Common myeloid progenitor, CD34-positive (primary cell): ENCODE measurements at regions not wholly inside any gene's neighbourhood (a gene's known extent, or its start where the extent isn't known, plus 50 kb on each side); places are given as distances from the start of the nearest gene placed in this dataset.
"Not testable (repeated sequence)": the region's sequence is repeated elsewhere in the genome, so short reads cannot be mapped to it uniquely, and the experiment has no call there.

Source experiments
- CTCF ChIA-PET: fragments of 350-600 bp; sonication (Branson Sonifier 250); formaldehyde crosslinking; loops from one replicate; lab custom pipeline; 2021; ENCODE audit warnings: antibody characterized with exemption; lab: Charles Lee
- POLR2A ChIA-PET: fragments of 350-600 bp; sonication (Branson Sonifier 250); formaldehyde crosslinking; loops from one replicate; lab custom pipeline; 2021; ENCODE audit warnings: antibody characterized with exemption; lab: Charles Lee
- DNase-seq, 3 donors: peaks; one replicate each; pipeline versions ENCODE4 v3.0.0 to v3.0.0-alpha.2; 2013
- H3K27ac ChIP-seq, 2 experiments: 1 replicate in 1 of 2; 2 replicates in 1 of 2; pipeline ENCODE4 v1.7.0; 2013; ENCODE audit warnings: inconsistent platforms in 2 of 2, low read length in 2 of 2, mild to moderate bottlenecking in 2 of 2, low read depth in 1 of 2, moderate library complexity in 1 of 2; ENCODE audit not compliant: severe bottlenecking in 2 of 2, insufficient read depth in 1 of 2, poor library complexity in 1 of 2
- H3K27me3 ChIP-seq, 5 experiments: replicated peaks in 2 of 5; 1 replicate in 3 of 5; 2 replicates in 2 of 5; pipeline versions ENCODE4 v1.6.1 to v1.7.0; 2013; ENCODE audit warnings: low read length in 4 of 5, mild to moderate bottlenecking in 2 of 5, moderate library complexity in 2 of 5, inconsistent platforms in 1 of 5; ENCODE audit not compliant: insufficient read depth in 5 of 5, control insufficient read depth in 4 of 5
- H3K36me3 ChIP-seq, 4 experiments: 1 replicate in 2 of 4; 2 replicates in 2 of 4; pipeline versions ENCODE4 v1.6.1 to v1.7.0; 2013; ENCODE audit warnings: low read length in 3 of 4, control low read depth in 1 of 4, mild to moderate bottlenecking in 1 of 4; ENCODE audit not compliant: control insufficient read depth in 4 of 4, insufficient read depth in 4 of 4
- H3K4me1 ChIP-seq, 4 experiments: 1 replicate in 3 of 4; 2 replicates in 1 of 4; pipeline versions ENCODE4 v1.6.1 to v1.7.1; 2013; ENCODE audit warnings: low read length in 3 of 4, mild to moderate bottlenecking in 3 of 4, control low read depth in 1 of 4, inconsistent platforms in 1 of 4, moderate library complexity in 1 of 4; ENCODE audit not compliant: control insufficient read depth in 4 of 4, insufficient read depth in 4 of 4; ENCODE audit errors: control extremely low read depth in 1 of 4
- H3K4me3 ChIP-seq, 7 experiments: 1 replicate in 4 of 7; 2 replicates in 3 of 7; pipeline versions ENCODE4 v1.5.1 to v1.7.0; 2013; ENCODE audit warnings: mild to moderate bottlenecking in 7 of 7, low read length in 6 of 7, moderate library complexity in 6 of 7, inconsistent platforms in 2 of 7, low read depth in 2 of 7, control low read depth in 1 of 7; ENCODE audit not compliant: insufficient read depth in 4 of 7, control insufficient read depth in 1 of 7; ENCODE audit errors: extremely low read depth in 1 of 7
- H3K9me3 ChIP-seq, 5 experiments: 1 replicate in 4 of 5; 2 replicates in 1 of 5; pipeline versions ENCODE4 v1.6.1 to v1.7.1; 2013; ENCODE audit warnings: low read length in 4 of 5, mild to moderate bottlenecking in 2 of 5, inconsistent platforms in 1 of 5, low read depth in 1 of 5, moderate library complexity in 1 of 5; ENCODE audit not compliant: control insufficient read depth in 4 of 5, insufficient read depth in 2 of 5; ENCODE audit errors: control extremely low read depth in 1 of 5
- WGBS: methylation state at CpG from one replicate; pipeline ENCODE4 v1.1.5; 2013; ENCODE audit not compliant: insufficient coverage; 5-methylcytosine and 5-hydroxymethylcytosine counted together

- H3K9me3 ChIP-seq, result no peaks in the 10 kb centered on the region
- DNase-seq, result no peak
- H3K4me3 ChIP-seq, result no peak overlapping the region
- no peaks in the 10 kb centered on the region for H3K4me1 ChIP-seq
- ChIA-PET CTCF (no interaction called here), POLR2A (no interaction called here)
- no peaks in the 10 kb centered on the region for H3K36me3 ChIP-seq
- no peaks in the 10 kb centered on the region for H3K27me3 ChIP-seq
- 70% methylated on average over 2 of the region's 4 CpGs for WGBS
- H3K27ac ChIP-seq, result no peak overlapping the region
These were observed 1036.6 kb downstream of the CDH11 start for GRCh38 chr16:64085296-64085695.

DNA sequence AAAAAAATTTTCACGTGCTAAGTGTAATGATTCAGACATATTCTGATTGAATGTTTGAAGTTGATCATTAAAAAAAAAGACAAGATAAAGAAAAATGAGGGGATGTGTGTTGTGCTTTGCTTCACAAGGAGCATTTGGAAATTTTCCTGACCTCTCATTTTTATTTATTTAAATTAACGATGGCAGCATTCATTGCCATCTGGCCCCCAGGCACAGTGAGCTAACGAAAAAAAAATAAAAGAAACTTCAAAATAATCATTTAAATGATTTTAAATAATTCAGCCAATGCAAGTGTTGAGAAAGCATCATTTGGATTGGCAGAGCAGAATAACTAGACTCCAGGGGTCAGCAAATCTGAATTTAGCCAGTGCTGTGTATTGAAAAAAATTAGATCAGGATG lies 1037.2 kb downstream of the CDH11 start:
- ChIA-PET CTCF (no interaction called here), POLR2A (no interaction called here)
- DNase-seq, result no peak
- WGBS, result no CpG with 5 or more reads among the region's 3 CpGs
- no peaks in the 10 kb centered on the region for H3K4me1 ChIP-seq
- H3K4me3 ChIP-seq, result no peak overlapping the region
- H3K36me3 ChIP-seq, result no peaks in the 10 kb centered on the region
- H3K27me3 ChIP-seq, result no peaks in the 10 kb centered on the region
- H3K27ac ChIP-seq, result no peak overlapping the region
- H3K9me3 ChIP-seq, result no peaks in the 10 kb centered on the region

- ChIA-PET POLR2A (no interaction called here), CTCF (no interaction called here)
- Histone ChIP-seq H3K9me3 (no peaks in the 10 kb centered on the region), H3K27me3 (no peaks in the 10 kb centered on the region), H3K4me3 (no peak overlapping the region), H3K27ac (no peak overlapping the region), H3K36me3 (no peaks in the 10 kb centered on the region), H3K4me1 (no peaks in the 10 kb centered on the region)
- WGBS, result 95% methylated on average over 2 of the region's 4 CpGs
- DNase-seq, result no peak
These were observed 1038.3 kb downstream of the CDH11 start for GRCh38 chr16:64083428-64084129.

- no peaks in the 10 kb centered on the region for H3K36me3 ChIP-seq
- no peaks in the 10 kb centered on the region for H3K27me3 ChIP-seq
- ChIA-PET CTCF (no interaction called here), POLR2A (no interaction called here)
- H3K9me3 ChIP-seq, result no peaks in the 10 kb centered on the region
- no peaks in the 10 kb centered on the region for H3K4me1 ChIP-seq
- WGBS, result 100% methylated on average over 1 of the region's 2 CpGs
- DNase-seq, result no peak
- no peak overlapping the region for H3K27ac ChIP-seq
- H3K4me3 ChIP-seq, result no peak overlapping the region
These were observed 1044.6 kb downstream of the CDH11 start for GRCh38 chr16:64077242-64077641.

GRCh38 chr16:64074706-64075105 lies 1047.2 kb downstream of the CDH11 start:
- no peaks in the 10 kb centered on the region for H3K36me3 ChIP-seq
- POLR2A ChIA-PET, result no interaction called here
- no peak overlapping the region for H3K4me3 ChIP-seq
- H3K9me3 ChIP-seq, result no peaks in the 10 kb centered on the region
- no peaks in the 10 kb centered on the region for H3K4me1 ChIP-seq
- no peaks in the 10 kb centered on the region for H3K27me3 ChIP-seq
- CTCF ChIA-PET, result no interaction called here
- no peak for DNase-seq
- WGBS, result 100% methylated on average over 2 of the region's 3 CpGs
- H3K27ac ChIP-seq, result no peak overlapping the region

DNA sequence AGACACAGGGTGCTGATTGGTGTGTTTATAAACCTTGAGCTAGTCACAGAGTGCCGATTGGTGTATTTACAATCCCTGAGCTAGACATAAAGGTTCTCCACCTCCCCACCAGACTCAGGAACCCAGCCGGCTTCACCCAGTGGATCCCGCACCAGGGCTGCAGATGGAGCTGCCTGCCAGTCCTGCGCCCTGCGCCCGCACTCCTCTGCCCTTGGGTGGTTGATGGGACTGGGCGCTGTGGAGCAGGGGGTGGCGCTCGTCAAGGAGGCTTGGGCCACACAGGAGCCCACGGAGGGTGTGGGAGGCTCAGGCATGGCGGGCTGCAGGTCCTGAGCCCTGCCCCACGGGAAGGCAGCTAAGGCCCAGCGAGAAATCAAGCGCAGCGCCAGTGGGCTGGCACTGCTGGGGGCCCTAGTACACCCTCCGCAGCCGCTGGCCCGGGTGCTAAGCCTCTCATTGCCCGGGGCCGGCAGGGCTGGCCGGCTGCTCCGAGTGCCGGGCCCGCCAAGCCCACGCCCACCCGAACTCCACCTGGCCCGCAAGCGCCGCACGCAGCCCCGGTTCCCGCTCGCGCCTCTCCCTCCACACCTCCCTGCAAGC lies 1049.6 kb downstream of the CDH11 start:
- H3K27me3 ChIP-seq, H3K4me3 ChIP-seq, H3K4me1 ChIP-seq, H3K36me3 ChIP-seq, H3K9me3 ChIP-seq, POLR2A ChIA-PET, CTCF ChIA-PET, H3K27ac ChIP-seq, DNase-seq: not testable (repeated sequence)
- WGBS, result 94% methylated on average over 13 of the region's 34 CpGs

- 100% methylated on average over 1 of the region's 1 CpG for WGBS
- ChIA-PET POLR2A (no interaction called here), CTCF (no interaction called here)
- Histone ChIP-seq H3K9me3 (no peaks in the 10 kb centered on the region), H3K36me3 (no peaks in the 10 kb centered on the region), H3K4me1 (no peaks in the 10 kb centered on the region), H3K4me3 (no peak overlapping the region), H3K27ac (no peak overlapping the region), H3K27me3 (no peaks in the 10 kb centered on the region)
- no peak for DNase-seq
These were observed 1056.3 kb downstream of the CDH11 start for GRCh38 chr16:64065523-64065922.
